ENCODE measurements at regions not wholly inside any gene's neighbourhood (a gene's known extent, or its start where the extent isn't known, plus 50 kb on each side); places are given as distances from the start of the nearest gene placed in this dataset.

- no peak overlapping the region for H3K4me3 ChIP-seq (ENCODE audit: low read depth, low read length, poor library complexity, severe bottlenecking)
- H3K9me2 ChIP-seq (ENCODE audit: low read depth, low read length): no peaks in the 10 kb centered on the region
- H3K36me3 ChIP-seq (ENCODE audit: insufficient read depth, low read length): no peaks in the 10 kb centered on the region
- no peak overlapping the region for H3K27ac ChIP-seq (ENCODE audit: low read depth, low read length, poor library complexity, severe bottlenecking)
- H3K9ac ChIP-seq (ENCODE audit: low read length): no peak overlapping the region
- H3K4me1 ChIP-seq (ENCODE audit: insufficient read depth, low read length, severe bottlenecking): no peaks in the 10 kb centered on the region
- no peaks in the 10 kb centered on the region for H4K20me1 ChIP-seq (ENCODE audit: insufficient read depth, low read length)
- no peaks in the 10 kb centered on the region for H3K9me3 ChIP-seq (ENCODE audit: low read length)
- no peak overlapping the region for H2AFZ ChIP-seq (ENCODE audit: low read length)
- no peaks in the 10 kb centered on the region for H3K79me2 ChIP-seq (ENCODE audit: insufficient read depth, low read length)
- no peak for TF ChIP-seq CTCF (IDR thresholded peaks at IDR 0.05; ENCODE audit: low read length)
- H3K27me3 ChIP-seq (ENCODE audit: insufficient read depth, low read length): no peaks in the 10 kb centered on the region
- H3F3A ChIP-seq (ENCODE audit: insufficient read depth, low read length): no peaks in the 10 kb centered on the region
- H3K4me2 ChIP-seq (ENCODE audit: low read length): no peak overlapping the region
Observed at GRCh38 chr4:137363496-137363895, 168.8 kb downstream of the PCDH18 start.

GRCh38 chr4:137361756-137362470, 170.4 kb downstream of the PCDH18 start:
- H2AFZ ChIP-seq (ENCODE audit: low read length): no peak overlapping the region
- H3K4me2 ChIP-seq (ENCODE audit: low read length): no peak overlapping the region
- no peaks in the 10 kb centered on the region for H3F3A ChIP-seq (ENCODE audit: insufficient read depth, low read length)
- H4K20me1 ChIP-seq (ENCODE audit: insufficient read depth, low read length): no peaks in the 10 kb centered on the region
- TF ChIP-seq EZH2 (IDR thresholded peaks at IDR 0.05; ENCODE audit: borderline replicate concordance, low read length) (no peak), CTCF (IDR thresholded peaks at IDR 0.05; ENCODE audit: low read length) (no peak)
- no peak overlapping the region for H3K27ac ChIP-seq (ENCODE audit: low read depth, low read length, poor library complexity, severe bottlenecking)
- no peaks in the 10 kb centered on the region for H3K9me2 ChIP-seq (ENCODE audit: low read depth, low read length)
- no peaks in the 10 kb centered on the region for H3K27me3 ChIP-seq (ENCODE audit: insufficient read depth, low read length)
- no peaks in the 10 kb centered on the region for H3K79me2 ChIP-seq (ENCODE audit: insufficient read depth, low read length)
- H3K36me3 ChIP-seq (ENCODE audit: insufficient read depth, low read length): no peaks in the 10 kb centered on the region
- no peaks in the 10 kb centered on the region for H3K9me3 ChIP-seq (ENCODE audit: low read length)
- H3K4me3 ChIP-seq (ENCODE audit: low read depth, low read length, poor library complexity, severe bottlenecking): no peak overlapping the region
- H3K9ac ChIP-seq (ENCODE audit: low read length): no peak overlapping the region
- H3K4me1 ChIP-seq (ENCODE audit: insufficient read depth, low read length, severe bottlenecking): no peaks in the 10 kb centered on the region

GRCh38 chr4:137360761-137361160, 171.5 kb downstream of the PCDH18 start:
- Histone ChIP-seq H3K79me2 (ENCODE audit: insufficient read depth, low read length) (no peaks in the 10 kb centered on the region), H3K27me3 (ENCODE audit: insufficient read depth, low read length) (no peaks in the 10 kb centered on the region), H2AFZ (ENCODE audit: low read length) (no peak overlapping the region), H3K9ac (ENCODE audit: low read length) (no peak overlapping the region), H4K20me1 (ENCODE audit: insufficient read depth, low read length) (no peaks in the 10 kb centered on the region), H3K4me1 (ENCODE audit: insufficient read depth, low read length, severe bottlenecking) (no peaks in the 10 kb centered on the region), H3K9me3 (ENCODE audit: low read length) (no peaks in the 10 kb centered on the region), H3K27ac (ENCODE audit: low read depth, low read length, poor library complexity, severe bottlenecking) (no peak overlapping the region), H3F3A (ENCODE audit: insufficient read depth, low read length) (no peaks in the 10 kb centered on the region), H3K36me3 (ENCODE audit: insufficient read depth, low read length) (no peaks in the 10 kb centered on the region), H3K9me2 (ENCODE audit: low read depth, low read length) (no peaks in the 10 kb centered on the region), H3K4me3 (ENCODE audit: low read depth, low read length, poor library complexity, severe bottlenecking) (no peak overlapping the region), H3K4me2 (ENCODE audit: low read length) (no peak overlapping the region)
- TF ChIP-seq CTCF (IDR thresholded peaks at IDR 0.05; ENCODE audit: low read length): no peak
- TF ChIP-seq EZH2 (IDR thresholded peaks at IDR 0.05; ENCODE audit: borderline replicate concordance, low read length): no peak

Data from OCI-LY1 (cell line).